Osteoblast (primary cell): ENCODE measurements at regions not wholly inside any gene's neighbourhood (a gene's known extent, or its start where the extent isn't known, plus 50 kb on each side); places are given as distances from the start of the nearest gene placed in this dataset.
A peak's percentile ranks its signal among the peaks of the same experiment; 100 is the strongest.

Experiments
- DNase-seq: peaks from one replicate; pipeline ENCODE4 v3.0.0; 2011; ENCODE audit warnings: low spot score, mixed read lengths; ENCODE audit not compliant: insufficient read length; ENCODE audit errors: missing footprints
- H2AFZ ChIP-seq: 2 replicates; pipeline ENCODE4 v1.6.0; 2011; ENCODE audit warnings: mild to moderate bottlenecking, low read length
- H3K27ac ChIP-seq: 2 replicates; pipeline ENCODE4 v1.5.1; 2011; ENCODE audit warnings: mild to moderate bottlenecking, low read depth, low read length, moderate library complexity
- H3K27me3 ChIP-seq: 2 replicates; pipeline ENCODE4 v1.6.0; 2012; ENCODE audit warnings: mild to moderate bottlenecking, control low read depth, inconsistent platforms, low read length, moderate library complexity; ENCODE audit not compliant: insufficient read depth
- H3K36me3 ChIP-seq: 2 replicates; pipeline ENCODE4 v1.5.1; 2011; ENCODE audit warnings: mild to moderate bottlenecking, low read length, control low read depth, moderate library complexity; ENCODE audit not compliant: insufficient read depth
- H3K4me1 ChIP-seq: 2 replicates; pipeline ENCODE4 v1.5.1; 2011; ENCODE audit warnings: mild to moderate bottlenecking, low read length, control low read depth, moderate library complexity; ENCODE audit not compliant: insufficient read depth
- H3K4me2 ChIP-seq: 2 replicates; pipeline ENCODE4 v1.6.0; 2011; ENCODE audit warnings: mild to moderate bottlenecking, low read length; ENCODE audit not compliant: insufficient read depth
- H3K4me3 ChIP-seq: fragments of 200-600 bp; sonication (generic); 3 replicates; pipeline ENCODE4 v1.5.1; 2012; ENCODE audit warnings: mild to moderate bottlenecking, low read length, inconsistent platforms; ENCODE audit not compliant: insufficient read depth
- H3K79me2 ChIP-seq: 2 replicates; pipeline ENCODE4 v1.6.0; 2012; ENCODE audit warnings: mild to moderate bottlenecking, low read length, control low read depth, inconsistent platforms; ENCODE audit not compliant: insufficient read depth
- H3K9me3 ChIP-seq: 2 replicates; pipeline ENCODE4 v1.5.1; 2011; ENCODE audit warnings: low read depth, low read length, control low read depth
- H4K20me1 ChIP-seq: 2 replicates; pipeline ENCODE4 v1.6.0; 2012; ENCODE audit warnings: mild to moderate bottlenecking, low read length, control low read depth; ENCODE audit not compliant: insufficient read depth
- TF ChIP-seq, protein P1 (sequence below): IDR thresholded peaks from 2 replicates; pipeline ENCODE4 v1.5.1; 2011; ENCODE audit warnings: mild to moderate bottlenecking, low read depth, low read length, moderate library complexity; ENCODE audit errors: extremely low read depth

DNA sequence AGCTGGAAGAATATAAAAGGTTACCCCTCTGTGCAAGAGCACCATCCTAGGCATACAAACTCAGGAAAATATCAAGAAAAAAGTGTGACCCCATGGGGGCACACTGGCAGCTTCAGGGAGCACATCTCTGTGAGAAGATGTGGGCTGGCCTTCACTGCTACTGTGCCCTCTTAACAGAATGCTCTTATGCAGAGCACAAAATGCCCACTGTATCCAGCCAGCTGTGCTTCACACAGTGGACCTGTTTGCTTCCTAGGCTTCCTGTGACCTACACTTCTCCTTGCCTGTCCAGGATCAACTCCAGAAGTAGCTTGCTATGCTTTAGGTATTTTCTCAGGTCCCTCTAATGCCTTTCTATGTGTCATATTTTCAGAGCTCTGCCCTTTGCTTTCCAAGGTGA lies 380.2 kb upstream of the MMS22L start:
- no peak overlapping the region for H2AFZ ChIP-seq
- H3K27ac ChIP-seq, result no peak overlapping the region
- no peaks in the 10 kb centered on the region for H3K27me3 ChIP-seq
- no peaks in the 10 kb centered on the region for H3K4me1 ChIP-seq
- no peak for DNase-seq
- TF ChIP-seq, protein P1, sequence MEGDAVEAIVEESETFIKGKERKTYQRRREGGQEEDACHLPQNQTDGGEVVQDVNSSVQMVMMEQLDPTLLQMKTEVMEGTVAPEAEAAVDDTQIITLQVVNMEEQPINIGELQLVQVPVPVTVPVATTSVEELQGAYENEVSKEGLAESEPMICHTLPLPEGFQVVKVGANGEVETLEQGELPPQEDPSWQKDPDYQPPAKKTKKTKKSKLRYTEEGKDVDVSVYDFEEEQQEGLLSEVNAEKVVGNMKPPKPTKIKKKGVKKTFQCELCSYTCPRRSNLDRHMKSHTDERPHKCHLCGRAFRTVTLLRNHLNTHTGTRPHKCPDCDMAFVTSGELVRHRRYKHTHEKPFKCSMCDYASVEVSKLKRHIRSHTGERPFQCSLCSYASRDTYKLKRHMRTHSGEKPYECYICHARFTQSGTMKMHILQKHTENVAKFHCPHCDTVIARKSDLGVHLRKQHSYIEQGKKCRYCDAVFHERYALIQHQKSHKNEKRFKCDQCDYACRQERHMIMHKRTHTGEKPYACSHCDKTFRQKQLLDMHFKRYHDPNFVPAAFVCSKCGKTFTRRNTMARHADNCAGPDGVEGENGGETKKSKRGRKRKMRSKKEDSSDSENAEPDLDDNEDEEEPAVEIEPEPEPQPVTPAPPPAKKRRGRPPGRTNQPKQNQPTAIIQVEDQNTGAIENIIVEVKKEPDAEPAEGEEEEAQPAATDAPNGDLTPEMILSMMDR, result no peak
- H3K4me3 ChIP-seq, result no peak overlapping the region
- no peaks in the 10 kb centered on the region for H3K9me3 ChIP-seq
- H3K79me2 ChIP-seq, result no peaks in the 10 kb centered on the region
- H3K36me3 ChIP-seq, result no peaks in the 10 kb centered on the region
- no peaks in the 10 kb centered on the region for H4K20me1 ChIP-seq
- no peak overlapping the region for H3K4me2 ChIP-seq

DNA sequence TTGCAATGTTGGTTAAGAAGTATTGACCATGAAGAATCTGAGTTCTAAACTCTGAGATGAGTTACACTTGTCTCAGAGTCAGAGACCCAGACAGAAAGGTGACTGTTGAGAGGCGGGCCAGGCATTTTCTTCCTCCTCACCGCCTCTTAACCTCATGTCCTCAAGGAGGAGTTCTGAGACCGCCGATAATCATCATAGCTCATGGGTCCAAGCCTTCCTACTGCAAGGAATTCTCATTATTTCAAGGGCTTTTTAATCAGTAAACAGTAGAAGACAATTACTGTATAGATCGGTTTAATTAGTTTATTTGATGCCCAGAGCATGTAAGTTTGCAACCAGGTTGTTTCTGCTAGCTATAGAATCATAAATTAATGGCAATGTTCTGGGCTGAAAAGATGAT lies 382.4 kb upstream of the MMS22L start:
- no peaks in the 10 kb centered on the region for H3K27me3 ChIP-seq
- H3K4me3 ChIP-seq, result no peak overlapping the region
- no peaks in the 10 kb centered on the region for H4K20me1 ChIP-seq
- H2AFZ ChIP-seq, result no peak overlapping the region
- no peaks in the 10 kb centered on the region for H3K9me3 ChIP-seq
- H3K36me3 ChIP-seq, result no peaks in the 10 kb centered on the region
- H3K4me2 ChIP-seq, result no peak overlapping the region
- no peak for DNase-seq
- no peak overlapping the region for H3K27ac ChIP-seq
- H3K4me1 ChIP-seq, result no peaks in the 10 kb centered on the region
- TF ChIP-seq, protein P1, result no peak
- no peaks in the 10 kb centered on the region for H3K79me2 ChIP-seq

DNA sequence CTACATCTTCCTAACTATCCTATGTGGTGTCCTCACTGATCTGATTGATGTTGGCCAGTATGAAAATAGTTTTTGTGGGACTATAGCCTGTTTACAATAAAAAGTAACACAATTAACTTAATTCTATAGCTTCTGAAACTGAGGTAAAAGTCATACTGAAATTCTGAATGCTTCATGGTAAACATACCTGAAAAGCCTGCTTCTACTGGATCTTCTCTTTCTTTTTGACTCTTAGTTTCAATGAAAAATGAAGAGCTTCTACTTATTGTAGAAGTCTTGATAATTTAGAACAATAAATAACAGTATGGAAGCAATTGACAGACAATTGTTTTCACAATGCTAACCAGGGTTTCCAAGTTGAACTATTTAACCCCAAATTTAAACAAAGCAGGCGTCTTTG lies 383.9 kb upstream of the MMS22L start:
- H4K20me1 ChIP-seq, result no peaks in the 10 kb centered on the region
- H3K27me3 ChIP-seq, result no peaks in the 10 kb centered on the region
- H3K4me2 ChIP-seq, result no peak overlapping the region
- DNase-seq, result no peak
- H2AFZ ChIP-seq, result no peak overlapping the region
- H3K4me3 ChIP-seq, result no peak overlapping the region
- H3K4me1 ChIP-seq, result no peaks in the 10 kb centered on the region
- H3K36me3 ChIP-seq, result no peaks in the 10 kb centered on the region
- no peaks in the 10 kb centered on the region for H3K79me2 ChIP-seq
- no peaks in the 10 kb centered on the region for H3K9me3 ChIP-seq
- H3K27ac ChIP-seq, result no peak overlapping the region
- TF ChIP-seq, protein P1, result no peak

DNA sequence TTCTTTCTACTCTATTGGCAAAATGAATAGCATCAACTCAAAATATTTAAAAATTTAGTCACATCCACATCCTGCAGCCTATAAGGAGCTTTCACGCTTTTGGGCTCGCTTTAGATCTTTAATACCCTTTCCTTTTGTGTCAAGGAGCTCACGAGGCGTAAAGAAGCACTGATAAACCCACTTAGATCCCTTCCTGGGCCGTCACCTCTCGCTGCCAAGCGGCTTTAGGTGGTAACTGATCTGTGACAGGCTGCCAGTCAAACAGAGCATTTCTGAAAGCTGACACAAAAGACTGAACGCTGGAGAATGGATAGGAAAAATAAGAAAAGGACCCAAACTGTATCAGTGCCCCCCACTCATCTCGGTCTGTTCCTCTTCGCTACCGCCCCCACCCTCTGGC lies 385.7 kb upstream of the MMS22L start:
- H3K4me2 ChIP-seq, result no peak overlapping the region
- H3K4me1 ChIP-seq, result no peaks in the 10 kb centered on the region
- H3K27me3 ChIP-seq, result no peaks in the 10 kb centered on the region
- no peak overlapping the region for H3K27ac ChIP-seq
- no peak for DNase-seq
- no peak overlapping the region for H3K4me3 ChIP-seq
- TF ChIP-seq, protein P1, result no peak
- no peaks in the 10 kb centered on the region for H4K20me1 ChIP-seq
- peak overlapping the region; percentile 55 for H2AFZ ChIP-seq
- H3K36me3 ChIP-seq, result no peaks in the 10 kb centered on the region
- H3K9me3 ChIP-seq, result no peaks in the 10 kb centered on the region
- no peaks in the 10 kb centered on the region for H3K79me2 ChIP-seq
